IMR-90 (cell line): ENCODE measurements at regions not wholly inside any gene's neighbourhood (a gene's known extent, or its start where the extent isn't known, plus 50 kb on each side); places are given as distances from the start of the nearest gene placed in this dataset.

Experiments
- ATAC-seq: fragments of 200-7000 bp; cut with Tn5 transposase; 2 replicates; pipeline ENCODE4 v1.9.1; 2020; ENCODE audit warnings: low read depth, mild to moderate bottlenecking, moderate library complexity
- BruUV-seq: library from RNA; stranded (reverse); fragments of 400-500 nt; replicated peaks from 2 replicates; lab custom pipeline; 2021; lab: Mats Ljungman, UMichigan
- CTCF ChIA-PET: fragments of 300-600 bp; formaldehyde crosslinking; extraction: SDS; loops from one replicate; lab custom pipeline; 2021; ENCODE audit warnings: antibody characterized with exemption; lab: Yijun Ruan, JAX
- POLR2A ChIA-PET: fragments of 300-600 bp; sonication (Branson Sonifier 250); formaldehyde crosslinking; loops from one replicate; lab custom pipeline; 2022; ENCODE audit warnings: antibody characterized with exemption; ENCODE audit not compliant: unreplicated experiment; lab: Charles Lee
- DNase-seq: peaks from one replicate; pipeline ENCODE4 v3.0.0; 2013
- H2AFZ ChIP-seq: replicated peaks from 2 replicates; pipeline ENCODE3; 2013; ENCODE audit warnings: low read length, mild to moderate bottlenecking; ENCODE audit not compliant: poor library complexity
- H2AK5ac ChIP-seq: 2 replicates; pipeline ENCODE4 v1.6.1; 2013; ENCODE audit warnings: low read depth, low read length, inconsistent platforms
- H2AK9ac ChIP-seq: replicated peaks from 2 replicates; pipeline ENCODE3; 2013; ENCODE audit warnings: mild to moderate bottlenecking, low read depth, low read length, moderate library complexity; ENCODE audit not compliant: poor library complexity
- H2BK120ac ChIP-seq: 2 replicates; pipeline ENCODE4 v1.6.1; 2013; ENCODE audit warnings: low read depth, low read length, inconsistent platforms
- H2BK15ac ChIP-seq: 3 replicates; pipeline ENCODE4 v1.6.1; 2013; ENCODE audit warnings: low read depth, low read length, inconsistent platforms
- H2BK20ac ChIP-seq: 2 replicates; pipeline ENCODE4 v1.6.1; 2013; ENCODE audit warnings: low read depth, mild to moderate bottlenecking, inconsistent platforms, low read length, moderate library complexity
- H2BK5ac ChIP-seq: 2 replicates; pipeline ENCODE4 v1.6.1; 2013; ENCODE audit warnings: mild to moderate bottlenecking, low read depth, low read length, inconsistent platforms; ENCODE audit not compliant: poor library complexity, severe bottlenecking
- H3K14ac ChIP-seq: replicated peaks from 2 replicates; pipeline ENCODE4 v1.6.1; 2013; ENCODE audit warnings: low read depth, low read length, inconsistent platforms
- H3K18ac ChIP-seq: 2 replicates; pipeline ENCODE4 v1.6.1; 2013; ENCODE audit warnings: low read depth, low read length, control low read depth
- H3K23ac ChIP-seq: 2 replicates; pipeline ENCODE4 v1.6.1; 2013; ENCODE audit warnings: low read depth, low read length, inconsistent platforms
- H3K27ac ChIP-seq: 2 replicates; pipeline ENCODE4 v1.5.1; 2013; ENCODE audit warnings: mild to moderate bottlenecking, control low read depth, low read length; ENCODE audit not compliant: insufficient read depth
- H3K27me3 ChIP-seq: 2 replicates; pipeline ENCODE4 v1.6.1; 2013; ENCODE audit warnings: low read length; ENCODE audit not compliant: control insufficient read depth, insufficient read depth
- H3K36me3 ChIP-seq: 2 replicates; pipeline ENCODE4 v1.6.1; 2013; ENCODE audit warnings: low read length, mixed read lengths; ENCODE audit not compliant: control insufficient read depth, insufficient read depth
- H3K4ac ChIP-seq: 2 replicates; pipeline ENCODE4 v1.6.1; 2013; ENCODE audit warnings: low read depth, low read length, inconsistent platforms
- H3K4me1 ChIP-seq: 2 replicates; pipeline ENCODE4 v1.6.1; 2013; ENCODE audit warnings: low read length, mixed read lengths; ENCODE audit not compliant: control insufficient read depth, insufficient read depth
- H3K4me2 ChIP-seq: 2 replicates; pipeline ENCODE4 v1.6.1; 2013; ENCODE audit warnings: low read depth, mild to moderate bottlenecking, control low read depth, low read length, moderate library complexity
- H3K4me3 ChIP-seq: 2 replicates; pipeline ENCODE4 v1.5.1; 2013; ENCODE audit warnings: low read depth, mild to moderate bottlenecking, control low read depth, low read length, moderate library complexity; ENCODE audit not compliant: insufficient read depth
- H3K56ac ChIP-seq: 2 replicates; pipeline ENCODE4 v1.6.1; 2013; ENCODE audit warnings: low read length, inconsistent platforms; ENCODE audit not compliant: insufficient read depth; ENCODE audit errors: extremely low read depth
- H3K79me1 ChIP-seq, 2 experiments: 2 replicates each; pipeline ENCODE4 v1.6.1; 2013; ENCODE audit warnings: low read length in 2 of 2, inconsistent platforms in 1 of 2, low read depth in 1 of 2
- H3K9ac ChIP-seq: 2 replicates; pipeline ENCODE4 v1.6.1; 2013; ENCODE audit warnings: low read depth, low read length, control low read depth
- H3K9me1 ChIP-seq: 2 replicates; pipeline ENCODE4 v1.6.1; 2013; ENCODE audit warnings: low read length, inconsistent platforms; ENCODE audit not compliant: insufficient read depth
- H3K9me3 ChIP-seq: 2 replicates; pipeline ENCODE4 v1.6.1; 2013; ENCODE audit warnings: low read length; ENCODE audit not compliant: control insufficient read depth, insufficient read depth
- H4K20me1 ChIP-seq: 2 replicates; pipeline ENCODE4 v1.6.1; 2013; ENCODE audit warnings: low read length, inconsistent platforms; ENCODE audit not compliant: insufficient read depth
- H4K5ac ChIP-seq: 2 replicates; pipeline ENCODE4 v1.6.1; 2013; ENCODE audit warnings: mild to moderate bottlenecking, low read depth, low read length, control low read depth
- H4K8ac ChIP-seq, 2 experiments: 2 replicates each; pipeline ENCODE4 v1.6.1; 2013; ENCODE audit warnings: low read depth in 2 of 2, low read length in 2 of 2, control low read depth in 1 of 2, inconsistent platforms in 1 of 2
- H4K91ac ChIP-seq: 2 replicates; pipeline ENCODE4 v1.6.1; 2013; ENCODE audit warnings: low read depth, low read length, inconsistent platforms; ENCODE audit not compliant: insufficient read depth
- BHLHE40 ChIP-seq: fragments of 150-350 bp; IDR thresholded peaks from 2 replicates; pipeline ENCODE4 v1.6.1; 2016; ENCODE audit warnings: mild to moderate bottlenecking, low read depth, low read length
- CEBPB ChIP-seq: IDR thresholded peaks from 2 replicates; pipeline ENCODE4 v1.6.1; 2012; ENCODE audit warnings: low read depth, low read length, improper control_type of control experiment
- CHD1 ChIP-seq: IDR thresholded peaks from 2 replicates; pipeline ENCODE4 v1.6.1; 2012; ENCODE audit warnings: low read depth, low read length, improper control_type of control experiment
- FOS ChIP-seq: fragments of 150-350 bp; IDR thresholded peaks from 2 replicates; pipeline ENCODE4 v1.6.1; 2016; ENCODE audit warnings: low read depth, low read length
- MAFK ChIP-seq: IDR thresholded peaks from 2 replicates; pipeline ENCODE4 v1.6.1; 2012; ENCODE audit warnings: low read depth, low read length, improper control_type of control experiment
- MAZ ChIP-seq: IDR thresholded peaks from 2 replicates; pipeline ENCODE4 v1.6.1; 2012; ENCODE audit warnings: low read depth, mild to moderate bottlenecking, low read length, improper control_type of control experiment, moderate library complexity, borderline replicate concordance
- MXI1 ChIP-seq: IDR thresholded peaks from 2 replicates; pipeline ENCODE4 v1.6.1; 2012; ENCODE audit warnings: low read depth, mild to moderate bottlenecking, low read length, moderate library complexity, borderline replicate concordance
- NFE2L2 ChIP-seq: fragments of 150-350 bp; IDR thresholded peaks from 2 replicates; pipeline ENCODE4 v1.6.1; 2016; ENCODE audit warnings: low read depth, mild to moderate bottlenecking, low read length
- POLR2A ChIP-seq: IDR thresholded peaks from 2 replicates; pipeline ENCODE4 v1.6.1; 2012; ENCODE audit warnings: mild to moderate bottlenecking, low read depth, low read length
- RAD21 ChIP-seq: IDR thresholded peaks from 2 replicates; pipeline ENCODE4 v1.6.1; 2012; ENCODE audit warnings: low read length, improper control_type of control experiment
- RCOR1 ChIP-seq: IDR thresholded peaks from 2 replicates; pipeline ENCODE4 v1.6.1; 2012; ENCODE audit warnings: mild to moderate bottlenecking, low read length, improper control_type of control experiment; ENCODE audit not compliant: insufficient replicate concordance
- RFX5 ChIP-seq: IDR thresholded peaks from 2 replicates; pipeline ENCODE4 v1.8.0; 2012; ENCODE audit warnings: low read depth, mild to moderate bottlenecking, low read length, moderate library complexity
- SMC3 ChIP-seq: fragments of 150-350 bp; IDR thresholded peaks from 2 replicates; pipeline ENCODE4 v1.6.1; 2016; ENCODE audit warnings: low read depth, mild to moderate bottlenecking, antibody characterized with exemption, low read length, moderate library complexity
- WGBS, 2 experiments: methylation state at CpG; one replicate each; pipeline versions ENCODE4 v1.1.5 to v1.1.7; 2013; ENCODE audit warnings: missing lambda C conversion rate in 2 of 2; ENCODE audit not compliant: insufficient read length in 1 of 2; ENCODE audit errors: extremely low coverage in 2 of 2; 5-methylcytosine and 5-hydroxymethylcytosine counted together
- dilution Hi-C: fragments of 300-500 bp; cut with HindIII; formaldehyde crosslinking; loops from one replicate; pipeline ENCODE4 v1.14.3; 2018; ENCODE audit warnings: low sequenced_read_pairs; ENCODE audit not compliant: unreplicated experiment
- in situ Hi-C: fragments of 300-500 bp; cut with MboI; formaldehyde crosslinking; loops from 3 replicates; pipeline ENCODE4 v1.14.3; 2019; ENCODE audit warnings: low sequenced_read_pairs, inconsistent platforms, mixed read lengths
- intact Hi-C: fragments of 100-400 bp; cut with micrococcal nuclease; formaldehyde crosslinking; loops from 2 replicates; pipeline ENCODE4 v1.10.0; 2022
- TF ChIP-seq, protein P1 (sequence below): conservative IDR thresholded peaks from 2 replicates; pipeline ENCODE4 v1.5.1; 2012; ENCODE audit warnings: mild to moderate bottlenecking, low read depth, low read length, improper control_type of control experiment
- TF ChIP-seq, protein P2 (sequence below): fragments of 150-350 bp; IDR thresholded peaks from 2 replicates; pipeline ENCODE4 v1.6.1; 2017; ENCODE audit warnings: mild to moderate bottlenecking, antibody characterized with exemption, low read length, low read depth
- TF ChIP-seq, protein P3 (sequence below): fragments of 150-350 bp; IDR thresholded peaks from 2 replicates; pipeline ENCODE4 v1.6.1; 2016; ENCODE audit warnings: low read depth, mild to moderate bottlenecking, low read length, moderate library complexity, borderline replicate concordance

DNA sequence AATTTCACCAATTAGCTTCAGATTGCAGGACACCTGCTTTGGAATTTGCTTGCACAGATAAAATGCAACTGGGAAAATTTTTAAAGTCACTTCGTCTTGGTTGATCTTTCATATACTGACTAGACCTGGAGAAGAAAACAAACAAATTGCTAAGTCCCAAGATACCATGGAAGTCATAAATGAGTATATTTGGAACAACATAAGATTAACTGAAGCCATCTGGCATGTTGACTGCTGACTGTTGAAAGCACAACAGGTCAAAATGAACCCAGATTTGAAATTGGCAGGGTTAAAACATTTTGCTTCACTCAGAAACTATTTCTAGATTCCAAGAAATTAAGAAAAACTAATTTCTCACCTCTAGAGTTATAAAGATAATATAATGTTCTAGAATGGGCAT lies 470.7 kb downstream of the LPIN1 start:
- dilution Hi-C loops = no loop called here

More for the DNA sequence above, 470.7 kb downstream of the LPIN1 start:
- ATAC-seq = no peak
- CTCF ChIA-PET = no interaction called here
- H3K79me1 ChIP-seq = no peaks in the 10 kb centered on the region
- H4K8ac ChIP-seq = no peak overlapping the region
- H2AK5ac ChIP-seq = no peak overlapping the region
- no peaks in the 10 kb centered on the region for H3K4me1 ChIP-seq
- no CpG with 5 or more reads among the region's 1 CpG for WGBS, 2 experiments
- H2BK5ac ChIP-seq = no peak overlapping the region
- no peak overlapping the region for H2AFZ ChIP-seq
- H2BK120ac ChIP-seq = no peak overlapping the region
- no peak overlapping the region for H3K4me2 ChIP-seq
- TF ChIP-seq RCOR1 = no peak
- TF ChIP-seq RFX5 = no peak
- TF ChIP-seq FOS = no peak
- no peak for TF ChIP-seq MAFK
- no peak for TF ChIP-seq BHLHE40
- TF ChIP-seq MXI1 = no peak
- TF ChIP-seq MAZ = no peak
- TF ChIP-seq, protein P1, sequence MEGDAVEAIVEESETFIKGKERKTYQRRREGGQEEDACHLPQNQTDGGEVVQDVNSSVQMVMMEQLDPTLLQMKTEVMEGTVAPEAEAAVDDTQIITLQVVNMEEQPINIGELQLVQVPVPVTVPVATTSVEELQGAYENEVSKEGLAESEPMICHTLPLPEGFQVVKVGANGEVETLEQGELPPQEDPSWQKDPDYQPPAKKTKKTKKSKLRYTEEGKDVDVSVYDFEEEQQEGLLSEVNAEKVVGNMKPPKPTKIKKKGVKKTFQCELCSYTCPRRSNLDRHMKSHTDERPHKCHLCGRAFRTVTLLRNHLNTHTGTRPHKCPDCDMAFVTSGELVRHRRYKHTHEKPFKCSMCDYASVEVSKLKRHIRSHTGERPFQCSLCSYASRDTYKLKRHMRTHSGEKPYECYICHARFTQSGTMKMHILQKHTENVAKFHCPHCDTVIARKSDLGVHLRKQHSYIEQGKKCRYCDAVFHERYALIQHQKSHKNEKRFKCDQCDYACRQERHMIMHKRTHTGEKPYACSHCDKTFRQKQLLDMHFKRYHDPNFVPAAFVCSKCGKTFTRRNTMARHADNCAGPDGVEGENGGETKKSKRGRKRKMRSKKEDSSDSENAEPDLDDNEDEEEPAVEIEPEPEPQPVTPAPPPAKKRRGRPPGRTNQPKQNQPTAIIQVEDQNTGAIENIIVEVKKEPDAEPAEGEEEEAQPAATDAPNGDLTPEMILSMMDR = no peak
- TF ChIP-seq, protein P2, sequence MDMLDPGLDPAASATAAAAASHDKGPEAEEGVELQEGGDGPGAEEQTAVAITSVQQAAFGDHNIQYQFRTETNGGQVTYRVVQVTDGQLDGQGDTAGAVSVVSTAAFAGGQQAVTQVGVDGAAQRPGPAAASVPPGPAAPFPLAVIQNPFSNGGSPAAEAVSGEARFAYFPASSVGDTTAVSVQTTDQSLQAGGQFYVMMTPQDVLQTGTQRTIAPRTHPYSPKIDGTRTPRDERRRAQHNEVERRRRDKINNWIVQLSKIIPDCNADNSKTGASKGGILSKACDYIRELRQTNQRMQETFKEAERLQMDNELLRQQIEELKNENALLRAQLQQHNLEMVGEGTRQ = no peak
- no peak for TF ChIP-seq CEBPB
- no peak for TF ChIP-seq RAD21
- TF ChIP-seq POLR2A = no peak
- TF ChIP-seq NFE2L2 = no peak
- no peak for TF ChIP-seq SMC3
- TF ChIP-seq, protein P3, sequence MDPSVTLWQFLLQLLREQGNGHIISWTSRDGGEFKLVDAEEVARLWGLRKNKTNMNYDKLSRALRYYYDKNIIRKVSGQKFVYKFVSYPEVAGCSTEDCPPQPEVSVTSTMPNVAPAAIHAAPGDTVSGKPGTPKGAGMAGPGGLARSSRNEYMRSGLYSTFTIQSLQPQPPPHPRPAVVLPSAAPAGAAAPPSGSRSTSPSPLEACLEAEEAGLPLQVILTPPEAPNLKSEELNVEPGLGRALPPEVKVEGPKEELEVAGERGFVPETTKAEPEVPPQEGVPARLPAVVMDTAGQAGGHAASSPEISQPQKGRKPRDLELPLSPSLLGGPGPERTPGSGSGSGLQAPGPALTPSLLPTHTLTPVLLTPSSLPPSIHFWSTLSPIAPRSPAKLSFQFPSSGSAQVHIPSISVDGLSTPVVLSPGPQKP = no peak
- no peak for TF ChIP-seq CHD1
- H3K27me3 ChIP-seq = no peaks in the 10 kb centered on the region
- no peaks in the 10 kb centered on the region for H3K9me1 ChIP-seq
- POLR2A ChIA-PET = no interaction called here
- BruUV-seq = no TSS peak
- H3K23ac ChIP-seq = no peak overlapping the region
- H3K27ac ChIP-seq = no peak overlapping the region
- no peak overlapping the region for H4K5ac ChIP-seq
- no peak overlapping the region for H2BK20ac ChIP-seq
- no peak overlapping the region for H3K4ac ChIP-seq
- H4K20me1 ChIP-seq = no peaks in the 10 kb centered on the region
- H3K56ac ChIP-seq = no peak overlapping the region
- no peak overlapping the region for H4K91ac ChIP-seq
- no peak overlapping the region for H3K14ac ChIP-seq
- H3K9me3 ChIP-seq = no peaks in the 10 kb centered on the region
- in situ Hi-C loops (no loop called here), intact Hi-C loops (no loop called here)
- H3K4me3 ChIP-seq = no peak overlapping the region
- no peak overlapping the region for H2AK9ac ChIP-seq
- no peak for DNase-seq
- H2BK15ac ChIP-seq = no peak overlapping the region
- no peak overlapping the region for H3K9ac ChIP-seq
- H3K36me3 ChIP-seq = no peaks in the 10 kb centered on the region
- no peak overlapping the region for H3K18ac ChIP-seq
